RWPE1 (cell line): ENCODE measurements at regions not wholly inside any gene's neighbourhood (a gene's known extent, or its start where the extent isn't known, plus 50 kb on each side); places are given as distances from the start of the nearest gene placed in this dataset.
"Not testable (repeated sequence)": the region's sequence is repeated elsewhere in the genome, so short reads cannot be mapped to it uniquely, and the experiment has no call there.

ENCODE experiments used
- CTCF ChIA-PET: fragments of 350-600 bp; sonication (Branson Sonifier 250); formaldehyde crosslinking; extraction: SDS; loops from one replicate; lab custom pipeline; 2021; lab: Yijun Ruan, JAX
- POLR2A ChIA-PET: fragments of 400-600 bp; formaldehyde crosslinking; extraction: SDS; loops from one replicate; lab custom pipeline; 2020; ENCODE audit warnings: antibody characterized with exemption; ENCODE audit not compliant: low non-redundant PET; lab: Yijun Ruan, JAX
- DNase-seq: peaks from one replicate; pipeline ENCODE4 v3.0.0; 2012; ENCODE audit warnings: low spot score
- H3K27ac ChIP-seq: fragments of 450-650 bp; 2 replicates; pipeline ENCODE4 v1.5.1; 2017
- TF ChIP-seq, protein P1 (sequence below): fragments of 450-650 bp; conservative IDR thresholded peaks from 2 replicates; pipeline ENCODE4 v1.5.1; 2017; ENCODE audit warnings: low read depth, mild to moderate bottlenecking

DNA sequence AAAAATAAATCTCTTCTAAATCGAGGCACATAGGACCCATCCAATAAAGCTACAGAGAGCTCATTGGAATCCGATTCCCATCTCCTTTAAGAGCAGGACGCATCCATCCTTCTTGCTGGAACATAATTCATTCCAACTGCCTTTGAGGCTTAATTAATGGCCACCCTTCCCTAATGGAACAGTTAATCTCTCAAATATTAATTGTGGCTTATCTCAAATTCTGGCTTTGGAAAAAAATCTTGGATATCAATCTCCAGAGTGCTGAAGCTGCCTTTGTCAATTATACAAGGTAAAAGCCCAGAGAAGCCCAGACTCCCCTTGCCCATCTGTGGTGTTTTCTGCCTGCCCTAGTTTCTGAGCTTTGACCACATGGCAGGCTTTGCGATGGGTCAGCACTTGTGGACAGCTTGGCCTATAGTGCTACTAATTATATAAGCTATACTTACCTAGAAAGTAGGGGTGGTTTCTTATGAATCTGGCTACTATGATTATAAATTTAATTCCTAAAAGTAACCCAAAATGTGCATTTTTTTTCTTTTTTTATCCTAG lies 246.3 kb downstream of the NUAK1 start:
- ChIA-PET CTCF (no interaction called here), POLR2A (no interaction called here)
- no peak overlapping the region for H3K27ac ChIP-seq
- DNase-seq: no peak
- TF ChIP-seq, protein P1, sequence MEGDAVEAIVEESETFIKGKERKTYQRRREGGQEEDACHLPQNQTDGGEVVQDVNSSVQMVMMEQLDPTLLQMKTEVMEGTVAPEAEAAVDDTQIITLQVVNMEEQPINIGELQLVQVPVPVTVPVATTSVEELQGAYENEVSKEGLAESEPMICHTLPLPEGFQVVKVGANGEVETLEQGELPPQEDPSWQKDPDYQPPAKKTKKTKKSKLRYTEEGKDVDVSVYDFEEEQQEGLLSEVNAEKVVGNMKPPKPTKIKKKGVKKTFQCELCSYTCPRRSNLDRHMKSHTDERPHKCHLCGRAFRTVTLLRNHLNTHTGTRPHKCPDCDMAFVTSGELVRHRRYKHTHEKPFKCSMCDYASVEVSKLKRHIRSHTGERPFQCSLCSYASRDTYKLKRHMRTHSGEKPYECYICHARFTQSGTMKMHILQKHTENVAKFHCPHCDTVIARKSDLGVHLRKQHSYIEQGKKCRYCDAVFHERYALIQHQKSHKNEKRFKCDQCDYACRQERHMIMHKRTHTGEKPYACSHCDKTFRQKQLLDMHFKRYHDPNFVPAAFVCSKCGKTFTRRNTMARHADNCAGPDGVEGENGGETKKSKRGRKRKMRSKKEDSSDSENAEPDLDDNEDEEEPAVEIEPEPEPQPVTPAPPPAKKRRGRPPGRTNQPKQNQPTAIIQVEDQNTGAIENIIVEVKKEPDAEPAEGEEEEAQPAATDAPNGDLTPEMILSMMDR: no peak

DNA sequence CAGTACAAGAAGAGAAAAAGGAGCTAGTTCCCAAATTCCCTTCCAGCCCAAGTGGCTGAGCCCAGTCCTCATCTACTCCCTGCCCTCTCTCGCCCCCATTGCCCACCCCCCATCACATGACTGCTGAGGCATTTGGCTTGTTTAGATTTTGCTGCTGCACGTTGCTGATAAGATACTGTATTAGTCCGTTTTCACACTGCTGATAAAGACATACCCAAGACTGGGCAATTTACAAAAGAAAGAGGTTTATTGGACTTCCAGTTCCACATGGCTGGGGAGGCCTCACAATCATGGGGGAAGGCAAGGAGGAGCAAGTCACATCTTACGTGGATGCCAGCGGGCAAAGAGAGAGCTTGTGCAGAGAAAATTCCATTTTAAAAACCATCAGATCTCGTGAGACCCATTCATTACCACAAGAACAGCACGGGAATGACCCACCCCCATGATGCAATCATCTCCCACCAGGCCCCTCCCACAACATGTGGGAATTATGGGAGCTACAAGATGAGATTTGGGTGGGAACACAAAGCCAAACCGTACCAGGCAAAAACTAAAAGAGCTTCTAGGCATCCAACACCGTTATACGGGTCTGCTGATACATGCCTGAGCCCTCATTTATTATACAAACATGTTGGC lies 243.4 kb downstream of the NUAK1 start:
- POLR2A ChIA-PET, H3K27ac ChIP-seq, DNase-seq, CTCF ChIA-PET: not testable (repeated sequence)

DNA sequence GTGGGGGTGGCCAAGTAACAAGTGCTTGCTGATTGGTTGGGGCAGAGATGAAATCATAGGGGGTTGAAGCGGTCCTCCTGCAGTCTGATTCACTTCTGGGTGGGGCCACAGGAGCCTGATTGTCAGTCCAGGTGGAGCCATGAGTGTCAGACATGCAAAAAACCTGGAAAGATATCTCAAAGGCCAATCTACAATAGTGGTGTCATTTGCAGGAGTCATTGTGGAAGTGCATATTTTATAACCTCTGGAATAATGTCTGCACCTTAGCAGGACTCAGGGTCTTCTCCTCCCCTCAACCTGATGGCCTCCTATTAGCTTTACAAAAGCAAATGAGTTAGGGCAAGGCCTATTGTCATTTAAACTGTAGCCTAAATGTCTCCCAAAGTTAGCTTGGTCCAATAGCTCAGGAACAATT lies 241.4 kb downstream of the NUAK1 start:
- DNase-seq: no peak
- POLR2A ChIA-PET: no interaction called here
- CTCF ChIA-PET: no interaction called here

DNA sequence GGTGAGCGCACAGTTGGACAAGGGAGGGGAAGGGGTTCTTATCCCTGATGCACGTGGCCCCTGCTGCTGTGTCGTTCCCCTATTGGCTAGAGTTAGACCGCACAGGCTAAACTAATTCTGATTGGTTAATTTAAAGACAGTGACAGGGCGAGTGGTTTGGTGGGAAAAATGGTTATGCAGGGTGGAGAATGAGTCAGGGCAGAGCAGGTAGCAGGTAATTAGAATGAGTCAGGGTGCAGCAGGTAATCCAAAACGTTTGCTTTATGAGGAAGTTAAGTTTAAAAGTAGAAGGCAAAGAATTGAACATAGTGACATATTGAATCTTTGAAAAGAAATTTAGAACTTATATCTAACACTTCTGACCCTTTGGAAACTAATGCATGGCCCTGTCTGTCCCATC lies 240.5 kb downstream of the NUAK1 start:
- DNase-seq, CTCF ChIA-PET, H3K27ac ChIP-seq, POLR2A ChIA-PET: not testable (repeated sequence)

More for the DNA sequence above, 241.4 kb downstream of the NUAK1 start:
- no peak overlapping the region for H3K27ac ChIP-seq
- TF ChIP-seq, protein P1: no peak

DNA sequence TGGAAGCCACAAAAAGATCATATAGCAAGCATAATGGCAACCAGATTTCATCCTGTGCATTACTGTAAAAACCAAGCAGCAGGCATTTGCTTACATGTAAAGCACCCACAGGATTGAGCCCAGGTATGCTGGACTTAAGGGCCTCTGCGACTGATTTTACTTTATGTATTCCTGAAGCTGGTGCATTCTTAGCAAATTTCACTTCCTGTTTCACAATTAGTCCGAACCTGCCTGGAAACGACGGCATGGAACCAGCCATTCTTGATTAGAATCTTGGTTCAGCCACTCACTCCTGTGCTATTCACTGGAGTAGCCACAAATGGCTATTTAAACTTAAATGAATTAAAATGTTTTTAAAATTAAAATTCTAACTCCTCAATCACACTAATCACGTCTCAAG lies 239.2 kb downstream of the NUAK1 start:
- DNase-seq: no peak
- H3K27ac ChIP-seq: no peak overlapping the region
- TF ChIP-seq, protein P1: no peak
- CTCF ChIA-PET: no interaction called here
- POLR2A ChIA-PET: no interaction called here

DNA sequence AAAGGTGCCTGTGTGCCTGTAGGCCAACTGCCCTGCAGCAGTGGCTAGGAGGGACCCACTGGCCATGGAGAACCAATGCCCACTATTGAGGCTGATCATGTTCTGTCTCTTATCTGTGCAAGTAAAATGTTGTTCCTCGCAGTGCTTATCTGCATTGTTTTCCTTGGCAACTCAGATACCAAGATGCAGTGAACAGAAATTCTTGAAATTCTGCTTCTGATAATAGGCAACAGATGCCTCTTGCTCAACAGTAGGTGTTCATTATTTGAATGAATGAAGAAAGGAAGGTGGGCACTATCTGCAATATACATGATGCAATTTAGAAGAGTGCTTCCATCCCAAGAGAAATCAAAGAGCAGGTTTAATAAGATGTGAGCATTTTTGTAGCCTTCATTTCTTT lies 232.2 kb downstream of the NUAK1 start:
- DNase-seq: no peak
- TF ChIP-seq, protein P1: no peak
- CTCF ChIA-PET: no interaction called here
- POLR2A ChIA-PET: no interaction called here
- no peak overlapping the region for H3K27ac ChIP-seq

DNA sequence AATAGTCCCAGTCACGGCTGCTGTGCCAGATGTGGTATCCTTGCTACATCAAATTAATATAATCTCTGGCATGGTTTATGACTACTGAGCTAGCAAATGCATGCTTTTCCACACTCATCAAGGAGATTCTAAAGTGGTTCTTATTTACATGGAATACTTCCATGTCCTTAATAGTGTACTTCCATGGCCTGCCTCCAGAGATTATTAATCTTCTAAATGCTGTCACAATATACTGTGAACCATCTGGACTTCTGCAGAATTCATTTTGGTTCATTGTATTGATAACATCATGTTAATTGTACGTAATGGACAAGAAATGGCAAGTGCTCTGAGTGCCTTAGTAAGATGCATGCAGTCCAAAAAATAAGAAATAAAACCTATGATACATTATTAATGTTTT lies 230.8 kb downstream of the NUAK1 start:
- ChIA-PET POLR2A (no interaction called here), CTCF (interaction anchor here (0.6 kb wide), 1 partner anchor 1129 kb away, joined by 3 read pairs; no protein-coding TSS in a partner anchor)
- no peak overlapping the region for H3K27ac ChIP-seq
- TF ChIP-seq, protein P1: no peak
- no peak for DNase-seq

DNA sequence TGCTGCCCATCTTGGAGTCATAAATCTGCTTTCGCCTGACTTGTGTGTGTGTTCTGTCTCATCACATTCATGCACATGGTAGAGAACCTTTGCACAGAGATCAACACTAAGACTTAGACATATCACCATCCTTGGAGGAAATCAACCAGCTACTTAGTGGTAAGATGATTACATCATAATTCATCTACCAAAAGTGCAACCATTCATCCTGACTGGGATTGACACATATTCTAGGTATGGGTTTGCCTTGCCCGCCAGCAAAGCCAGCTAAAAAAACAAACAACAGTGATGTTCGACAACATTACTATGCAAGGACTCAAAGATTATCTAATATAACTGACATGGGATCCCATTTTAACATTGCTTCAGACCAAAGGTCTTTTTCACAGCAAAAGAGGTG lies 228.7 kb downstream of the NUAK1 start:
- CTCF ChIA-PET: no interaction called here
- POLR2A ChIA-PET: no interaction called here

More for the DNA sequence above, 228.7 kb downstream of the NUAK1 start:
- no peak overlapping the region for H3K27ac ChIP-seq
- no peak for DNase-seq
- TF ChIP-seq, protein P1: no peak
